NCI-H82 (cell line): ENCODE measurements at regions not wholly inside any gene's neighbourhood (a gene's known extent, or its start where the extent isn't known, plus 50 kb on each side); places are given as distances from the start of the nearest gene placed in this dataset.

Experiments used
- DNase-seq: peaks from one replicate; lab custom pipeline; 2025; lab: John Stamatoyannopoulos, UW

GRCh38 chr6:22067671-22068070 is 229.2 kb downstream of the PRL start:
- no peak for DNase-seq

- no peak for DNase-seq
These were observed 228.1 kb downstream of the PRL start for GRCh38 chr6:22068561-22069305.

GRCh38 chr6:22069306-22069800 is 227.5 kb downstream of the PRL start:
- DNase-seq = no peak

- no peak for DNase-seq
These were observed 225.4 kb downstream of the PRL start for GRCh38 chr6:22071270-22072041.

GRCh38 chr6:22072949-22073348 is 223.9 kb downstream of the PRL start:
- DNase-seq = no peak

GRCh38 chr6:22073516-22074198 is 223.2 kb downstream of the PRL start:
- DNase-seq = no peak

- no peak for DNase-seq
These were observed 218.5 kb downstream of the PRL start for GRCh38 chr6:22078288-22078687.

- DNase-seq = no peak
These were observed 217.9 kb downstream of the PRL start for GRCh38 chr6:22078802-22079545.

- no peak for DNase-seq
These were observed 217.1 kb downstream of the PRL start for GRCh38 chr6:22079783-22080182.

- DNase-seq = no peak
These were observed 215.1 kb downstream of the PRL start for GRCh38 chr6:22081709-22082108.

GRCh38 chr6:22082218-22082617 is 214.6 kb downstream of the PRL start:
- peak; percentile 95 for DNase-seq

GRCh38 chr6:22083119-22083518 is 213.7 kb downstream of the PRL start:
- no peak for DNase-seq

- DNase-seq = no peak
These were observed 208.7 kb downstream of the PRL start for GRCh38 chr6:22087960-22088706.

- no peak for DNase-seq
These were observed 205.3 kb downstream of the PRL start for GRCh38 chr6:22091424-22091948.

GRCh38 chr6:22095836-22096235 is 201.0 kb downstream of the PRL start:
- DNase-seq = no peak

- peak; percentile 81 for DNase-seq
These were observed 198.2 kb downstream of the PRL start for GRCh38 chr6:22098601-22099031.

- DNase-seq = peak; percentile 93
These were observed 197.6 kb downstream of the PRL start for GRCh38 chr6:22099231-22099630.

- DNase-seq = no peak
These were observed 196.9 kb downstream of the PRL start for GRCh38 chr6:22099923-22100322.

- DNase-seq = peak; percentile 67
These were observed 195.7 kb downstream of the PRL start for GRCh38 chr6:22101163-22101562.

GRCh38 chr6:22102671-22103070 is 194.2 kb downstream of the PRL start:
- DNase-seq = no peak

GRCh38 chr6:22106451-22106850 is 190.4 kb downstream of the PRL start:
- no peak for DNase-seq
